8988T (cell line): ENCODE measurements at regions not wholly inside any gene's neighbourhood (a gene's known extent, or its start where the extent isn't known, plus 50 kb on each side); places are given as distances from the start of the nearest gene placed in this dataset.
"Not testable (repeated sequence)": the region's sequence is repeated elsewhere in the genome, so short reads cannot be mapped to it uniquely, and the experiment has no call there.

Source experiments
- DNase-seq: peaks from one replicate; pipeline ENCODE4 v3.0.0; 2011

DNA sequence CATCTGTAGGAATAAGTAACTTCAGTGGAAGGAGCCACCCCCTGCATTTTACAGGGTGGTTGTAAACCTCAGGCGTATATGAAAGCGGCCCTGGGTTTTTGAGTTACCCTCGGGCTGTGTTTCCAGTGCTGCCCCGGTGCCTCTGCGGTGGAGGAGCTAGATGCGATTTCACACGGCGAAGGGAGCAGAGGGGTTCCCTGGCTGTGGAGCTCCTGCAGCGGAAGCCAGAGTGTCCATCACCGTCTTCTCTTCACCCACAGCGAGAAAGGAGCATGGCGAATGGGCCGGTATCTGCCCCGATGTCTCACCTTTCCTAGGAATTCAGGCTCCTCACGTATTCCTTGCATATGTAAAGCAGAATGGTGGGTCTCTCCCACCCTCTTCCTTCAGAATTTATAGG, 253.6 kb downstream of the THBS2 start:
- DNase-seq, result no peak

DNA sequence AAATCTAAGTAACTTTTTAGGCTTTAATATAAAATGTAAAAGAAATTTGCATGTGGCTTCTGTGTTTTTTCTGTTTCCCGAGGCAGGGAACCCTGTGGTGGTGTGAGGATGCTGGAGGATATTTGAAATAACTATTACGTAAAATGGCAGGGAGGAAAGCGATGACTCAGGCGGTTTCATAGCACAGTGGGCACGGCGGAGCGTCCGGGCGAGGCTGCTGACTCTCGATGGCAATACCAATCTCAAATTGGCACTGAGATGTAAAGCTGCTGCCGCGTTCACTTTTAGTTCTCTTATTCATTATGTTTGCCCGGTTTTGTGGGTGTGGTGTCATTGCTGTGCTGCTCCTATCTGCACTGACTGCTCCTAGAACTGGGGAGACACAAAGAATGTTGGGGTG, 254.3 kb downstream of the THBS2 start:
- DNase-seq, result peak; percentile 56

DNA sequence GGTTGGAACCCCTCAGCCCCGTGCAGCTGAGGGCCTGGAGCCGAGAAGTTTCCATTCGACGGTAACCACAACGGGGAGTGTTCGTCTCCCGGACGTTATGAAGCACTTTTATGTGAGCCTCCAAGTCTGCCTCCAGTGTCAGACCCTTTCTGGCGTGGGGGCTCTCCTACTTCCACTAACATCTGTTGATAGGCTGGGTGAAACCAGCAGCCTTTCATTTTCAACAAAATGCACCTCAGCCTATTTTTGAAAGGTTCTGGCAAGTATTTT, 257.4 kb downstream of the THBS2 start:
- no peak for DNase-seq

DNA sequence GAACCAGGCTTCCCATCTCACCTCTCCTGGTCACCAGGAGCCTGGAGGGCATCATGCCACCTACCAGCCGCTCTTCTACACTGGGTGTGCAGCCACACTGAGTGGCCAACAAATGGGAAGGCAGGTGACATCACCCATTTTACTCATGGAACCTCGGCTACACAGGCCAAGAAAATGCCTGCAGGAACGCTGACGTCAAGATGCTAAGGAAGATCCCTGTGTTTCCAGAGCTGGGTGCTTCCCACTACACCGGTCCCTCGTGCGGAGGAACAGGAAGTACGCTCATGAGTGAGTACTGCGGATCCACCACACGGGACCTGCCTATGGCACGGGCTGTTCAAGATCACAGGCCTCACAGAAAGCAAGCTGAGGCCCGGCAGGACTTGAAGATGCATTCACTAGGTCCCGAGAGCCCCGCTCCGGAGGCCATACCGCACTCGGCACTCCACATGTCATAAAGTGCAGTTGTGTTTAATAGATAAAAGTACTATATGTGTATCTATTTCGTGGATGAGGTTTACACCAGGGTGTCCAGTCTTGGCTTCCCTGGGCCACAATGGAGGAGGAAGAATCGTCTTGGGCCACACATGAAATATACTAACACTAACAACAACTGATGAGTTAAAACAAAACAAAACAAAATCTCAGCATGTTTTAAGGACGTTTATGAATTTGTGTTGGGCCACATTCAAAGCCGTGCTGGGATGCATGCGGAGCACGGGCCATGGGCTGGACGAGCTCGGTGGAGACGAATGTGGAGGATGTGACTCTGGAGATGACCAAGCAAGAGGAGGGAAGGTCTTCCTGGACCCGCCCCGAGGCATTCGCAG, 257.9 kb downstream of the THBS2 start:
- no peak for DNase-seq

DNA sequence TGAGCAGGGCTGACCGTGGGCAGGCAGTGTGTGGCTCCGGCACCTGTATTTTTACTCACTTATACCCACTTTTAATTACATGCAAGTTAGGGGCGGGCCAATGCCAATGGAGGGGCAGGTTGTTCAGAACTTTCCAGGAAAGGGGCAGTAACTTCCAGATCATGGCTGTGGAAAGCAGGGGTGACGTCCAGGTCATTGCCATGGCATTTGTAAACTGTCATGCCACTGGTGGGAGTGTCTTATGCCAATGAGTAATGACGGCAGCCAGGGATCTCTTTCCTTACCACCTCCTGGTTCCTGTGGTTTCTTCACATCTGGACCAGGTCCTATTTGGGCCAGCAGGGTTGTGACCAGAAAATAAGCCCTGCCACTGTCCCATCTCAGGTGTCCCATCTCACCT, 258.7 kb downstream of the THBS2 start:
- no peak for DNase-seq

DNA sequence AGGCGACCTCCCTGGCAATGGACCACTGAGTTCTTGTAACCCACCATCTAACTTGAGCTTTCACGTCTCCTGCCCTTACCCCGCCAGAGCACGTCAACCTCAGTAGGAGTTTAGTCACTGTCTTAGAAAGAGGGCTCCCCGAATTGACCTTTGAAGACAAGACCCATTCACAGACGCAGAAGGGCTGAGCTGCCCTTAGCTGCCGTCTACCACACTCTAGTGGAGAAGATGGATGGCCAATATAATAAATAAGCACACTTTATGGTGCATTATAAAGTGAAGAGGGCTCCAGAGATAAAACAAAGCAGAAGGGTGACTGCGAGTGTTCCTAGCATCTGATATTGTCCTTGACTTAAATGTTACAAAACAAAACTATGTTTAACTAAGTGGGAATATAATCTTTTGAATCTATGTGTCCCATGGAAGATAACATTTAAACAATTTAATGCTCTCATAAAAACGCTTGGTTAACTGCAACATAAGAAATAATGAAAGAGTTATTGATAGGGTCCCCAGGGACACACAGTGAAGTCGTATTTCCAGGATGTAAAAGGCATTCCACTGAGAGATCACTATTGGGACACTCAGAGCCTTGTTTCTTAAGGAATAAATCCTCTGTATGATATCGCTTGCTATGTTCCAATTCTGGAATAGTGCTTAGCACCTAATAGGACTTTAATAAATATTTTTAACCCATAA, 261.1 kb downstream of the THBS2 start:
- no peak for DNase-seq

DNA sequence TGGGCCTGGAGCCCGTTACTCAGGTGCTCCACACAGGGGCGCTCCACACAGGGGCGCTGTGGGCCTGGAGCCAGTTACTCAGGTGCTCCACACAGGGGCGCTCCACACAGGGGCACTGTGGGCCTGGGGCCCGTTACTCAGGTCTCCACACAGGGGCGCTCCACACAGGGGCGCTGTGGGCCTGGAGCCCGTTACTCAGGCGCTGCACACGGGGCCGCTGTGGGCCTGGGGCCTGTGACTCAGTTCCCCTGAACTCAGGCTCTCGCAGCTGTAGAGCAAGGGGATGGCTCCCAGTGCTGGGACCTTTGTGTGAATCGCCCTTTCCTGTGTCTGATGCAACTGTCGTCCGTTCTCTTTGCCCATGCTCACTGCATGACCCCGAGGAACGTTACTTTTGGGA, 262.0 kb downstream of the THBS2 start:
- not testable (repeated sequence) for DNase-seq

DNA sequence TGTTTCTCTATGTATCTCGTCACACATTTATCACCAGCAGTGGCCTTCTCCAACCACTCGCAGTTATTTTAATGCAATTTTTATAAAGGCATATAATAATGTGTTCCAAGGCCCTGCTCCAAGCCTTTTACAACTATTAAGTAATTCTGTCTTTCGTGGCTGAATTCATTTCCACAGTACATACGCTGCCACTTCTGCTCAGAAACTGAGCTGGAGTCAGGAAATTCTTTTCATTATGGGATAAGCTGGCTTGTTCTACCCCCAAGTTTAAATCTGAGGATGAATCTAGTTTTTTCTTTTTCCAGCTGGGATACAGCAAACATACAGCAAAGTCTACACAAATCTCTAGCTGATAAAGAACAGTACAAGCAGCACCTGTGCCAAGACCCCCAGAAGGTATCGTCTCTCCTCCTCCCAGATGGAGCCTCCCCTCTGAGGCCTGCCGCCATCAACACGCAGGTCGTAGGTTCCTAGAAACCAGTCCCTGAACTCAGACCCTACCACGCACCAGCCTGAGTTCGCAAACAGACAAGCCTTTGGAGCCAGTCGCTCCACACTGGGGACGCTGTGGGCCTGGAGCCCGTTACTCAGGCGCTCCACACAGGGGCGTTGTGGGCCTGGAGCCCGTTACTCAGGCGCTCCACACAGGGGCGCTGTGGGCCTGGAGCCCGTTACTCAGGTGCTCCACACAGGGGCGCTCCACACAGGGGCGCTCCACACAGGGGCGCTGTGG, 263.5 kb downstream of the THBS2 start:
- DNase-seq, result no peak

DNA sequence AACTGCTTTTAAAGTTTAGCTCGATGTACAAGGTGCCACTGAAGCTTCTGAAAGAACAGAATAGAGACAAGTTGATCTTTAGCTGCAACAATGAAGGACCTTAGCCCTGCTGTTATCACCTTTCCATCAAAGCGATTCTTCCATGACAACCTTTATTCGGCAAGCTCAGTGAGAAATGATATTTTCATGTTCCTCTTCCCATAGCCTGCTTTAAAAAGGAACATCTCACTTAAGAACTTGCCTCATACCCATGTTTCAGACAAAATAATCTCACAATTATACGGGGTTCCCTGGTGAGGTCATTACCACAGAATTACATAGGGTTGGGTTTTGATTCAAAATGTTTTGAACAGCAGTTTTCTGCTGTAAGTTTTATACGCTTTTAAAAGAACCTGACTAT, 264.2 kb downstream of the THBS2 start:
- DNase-seq, result no peak

DNA sequence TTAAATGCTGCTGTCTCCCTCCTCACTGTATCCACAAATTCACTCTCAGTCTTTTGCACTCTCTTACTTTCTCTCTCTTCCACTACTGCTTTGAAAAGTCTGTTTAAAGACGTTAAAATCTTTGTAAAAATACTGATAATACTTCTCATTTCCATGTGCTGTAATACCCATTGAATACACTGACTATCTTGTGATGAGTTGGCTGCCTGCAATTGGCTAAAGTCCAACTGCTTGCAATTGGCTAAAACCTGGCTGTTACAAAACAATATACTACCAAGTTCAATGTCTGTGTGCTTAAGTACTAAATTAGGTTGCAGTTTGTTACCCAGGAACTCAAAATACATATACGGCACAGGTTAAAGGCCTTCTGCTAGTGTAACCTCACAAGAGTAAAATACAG, 264.8 kb downstream of the THBS2 start:
- DNase-seq, result no peak

DNA sequence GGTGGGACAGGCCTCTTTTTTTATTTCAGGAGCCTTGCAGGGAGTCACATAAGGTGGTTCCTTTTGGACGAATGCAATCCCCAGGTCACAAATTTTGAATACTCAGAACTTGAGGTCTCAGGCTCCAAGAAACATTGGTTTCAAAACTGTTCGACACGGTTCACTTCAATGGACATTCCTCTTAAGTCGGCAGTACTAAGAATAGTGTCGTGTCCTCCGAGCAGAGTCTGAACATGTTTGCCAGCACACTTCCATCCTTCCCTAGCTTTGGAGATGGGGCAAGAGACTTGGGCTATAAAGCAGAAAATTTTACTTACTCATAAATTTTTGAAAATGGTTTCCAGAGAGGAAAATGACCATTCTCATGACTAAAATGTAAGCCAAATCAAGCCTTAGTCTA, 265.4 kb downstream of the THBS2 start:
- no peak for DNase-seq

DNA sequence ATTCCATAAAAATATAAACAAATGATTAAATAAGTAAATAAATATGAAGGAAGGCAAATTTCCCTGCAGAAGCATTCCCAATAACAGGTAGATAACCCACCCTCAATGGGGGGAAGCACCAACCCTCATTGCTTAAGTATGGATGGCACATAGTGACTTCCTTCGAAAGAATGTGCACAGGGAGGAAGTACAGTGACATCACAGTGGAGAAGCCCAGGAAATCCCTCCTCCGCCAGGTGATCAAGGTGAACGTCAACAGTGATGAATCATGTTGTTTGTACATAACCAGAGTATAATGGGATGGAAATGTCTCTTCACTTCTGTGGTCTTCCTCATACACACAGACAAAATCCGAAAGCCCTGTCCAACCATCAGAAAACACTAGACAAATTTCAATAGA, 267.9 kb downstream of the THBS2 start:
- no peak for DNase-seq

DNA sequence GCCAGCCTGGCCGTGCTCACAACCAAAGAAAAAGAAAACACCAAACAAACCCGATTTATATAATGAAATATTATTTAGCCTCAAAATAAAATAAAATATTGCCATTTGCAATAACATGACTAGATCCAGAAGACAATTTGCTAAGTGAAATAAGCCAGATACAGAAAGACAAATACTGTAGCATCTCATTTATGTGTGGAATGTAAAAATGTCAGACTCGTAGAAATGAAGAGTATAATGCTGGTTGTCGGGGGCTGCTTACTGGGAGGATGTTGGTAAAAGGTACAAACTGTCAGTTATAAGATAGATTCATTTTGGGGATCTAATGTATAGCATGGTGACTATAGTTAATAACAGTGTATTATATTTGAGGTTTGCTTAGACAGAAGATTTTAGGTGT, 269.7 kb downstream of the THBS2 start:
- no peak for DNase-seq

DNA sequence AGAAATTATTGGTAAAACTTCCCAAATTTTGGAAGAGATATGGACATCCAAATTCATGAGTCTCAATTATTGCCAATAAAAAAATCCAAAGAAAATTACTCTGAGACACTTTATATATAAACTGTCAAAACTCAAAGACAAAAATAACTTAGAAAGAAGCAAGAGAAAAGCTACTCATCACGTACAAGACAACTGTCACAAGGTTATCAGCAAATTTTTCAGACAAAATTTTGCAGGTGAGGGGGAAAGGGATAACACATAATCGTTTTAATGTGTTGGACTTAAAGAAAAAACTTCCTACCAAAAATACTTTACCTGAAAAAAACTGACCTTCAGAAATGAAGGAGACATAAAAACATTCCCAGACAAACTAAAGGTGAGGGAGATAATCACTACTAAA, 272.5 kb downstream of the THBS2 start:
- no peak for DNase-seq

DNA sequence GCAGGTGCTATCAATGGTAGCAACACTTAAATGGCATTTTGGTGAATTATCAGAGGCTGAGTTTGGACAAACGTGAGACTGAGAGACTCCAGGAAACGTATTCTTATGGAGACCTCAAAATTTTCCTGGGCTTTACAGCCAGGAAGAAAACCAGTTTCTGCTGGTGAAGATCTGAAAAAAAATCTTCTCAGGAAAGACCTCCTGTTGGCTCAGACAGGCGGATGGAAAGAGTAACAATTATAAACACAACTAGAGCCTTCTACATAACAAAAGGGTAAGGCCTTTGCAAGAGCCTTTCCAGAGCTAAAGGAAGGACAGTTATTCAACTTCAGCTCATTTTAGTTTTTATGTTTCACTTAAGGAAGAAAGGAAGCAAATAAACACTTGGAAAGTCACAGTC, 274.4 kb downstream of the THBS2 start:
- DNase-seq, result no peak

DNA sequence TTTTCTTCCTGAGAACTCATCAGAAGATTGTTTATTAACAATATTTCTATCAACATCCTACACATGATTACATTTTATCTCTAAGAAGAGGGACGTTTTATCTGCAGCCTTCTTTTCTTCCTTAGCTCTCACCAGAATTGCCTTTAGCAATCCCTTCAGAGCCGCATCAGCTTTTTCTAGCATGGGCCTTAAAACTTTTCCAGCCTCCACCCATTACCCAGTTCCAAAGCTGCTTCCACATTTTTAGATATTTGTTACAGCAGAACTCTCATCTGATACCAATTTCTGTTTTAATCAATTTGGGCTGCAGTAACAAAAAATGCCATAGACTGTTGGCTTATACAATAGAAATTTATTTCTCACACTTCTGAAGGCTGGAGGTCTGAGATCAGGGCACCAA, 281.5 kb downstream of the THBS2 start:
- DNase-seq, result no peak

DNA sequence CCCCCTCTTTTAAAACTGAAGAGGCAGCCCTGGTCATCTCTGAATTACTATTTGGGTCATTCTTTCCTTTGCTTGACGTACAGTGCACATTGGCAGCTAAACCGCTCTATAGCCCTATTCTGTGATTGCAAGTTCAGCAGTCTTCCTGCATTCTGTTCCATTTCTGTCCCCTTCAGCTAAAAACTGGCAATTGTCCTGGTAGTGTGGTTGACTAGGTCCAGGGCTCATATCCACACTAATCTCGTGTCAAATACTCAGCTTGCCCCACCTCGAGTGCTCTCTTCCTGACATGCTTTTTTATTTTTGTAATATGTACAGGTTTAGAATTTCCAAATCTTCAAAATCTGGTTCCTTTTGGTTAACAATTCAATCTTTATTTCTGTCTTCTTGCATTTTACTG, 282.1 kb downstream of the THBS2 start:
- no peak for DNase-seq

DNA sequence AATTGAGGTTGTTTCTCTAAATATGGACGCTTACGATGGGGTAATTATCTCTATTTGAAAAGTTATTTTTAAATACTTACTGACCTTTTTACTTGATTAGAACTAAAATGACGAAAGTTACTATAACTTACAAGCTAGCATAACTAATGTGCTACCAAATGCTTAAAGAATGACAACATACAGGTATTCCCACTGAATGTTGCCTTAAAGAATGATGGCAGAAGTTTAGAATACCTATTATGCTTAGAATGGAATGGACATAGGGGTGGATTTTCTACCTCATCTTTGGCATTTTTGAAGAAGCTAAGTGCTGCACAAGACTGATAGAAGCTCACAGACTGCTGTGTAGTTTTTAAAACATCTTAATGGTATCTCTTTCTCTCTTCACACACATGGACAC, 284.8 kb downstream of the THBS2 start:
- DNase-seq, result no peak

DNA sequence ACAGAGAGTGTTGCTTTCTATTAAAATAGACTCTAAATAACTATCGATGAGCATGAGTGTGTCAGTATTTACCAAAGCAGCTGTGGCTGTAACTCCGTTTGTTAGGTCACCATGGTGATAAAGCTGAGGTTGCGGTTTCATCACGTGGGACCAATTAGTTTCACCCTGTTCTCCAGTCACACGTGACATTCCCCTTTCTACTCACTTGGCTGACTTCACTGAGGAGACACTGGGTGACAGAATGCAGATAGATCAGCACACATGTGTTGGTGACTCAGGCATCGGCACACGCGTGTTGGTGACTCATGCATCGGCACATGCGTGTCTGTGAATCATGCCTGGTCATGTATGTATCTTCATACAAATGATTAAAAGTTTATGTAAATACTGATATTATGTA, 285.4 kb downstream of the THBS2 start:
- DNase-seq, result no peak

DNA sequence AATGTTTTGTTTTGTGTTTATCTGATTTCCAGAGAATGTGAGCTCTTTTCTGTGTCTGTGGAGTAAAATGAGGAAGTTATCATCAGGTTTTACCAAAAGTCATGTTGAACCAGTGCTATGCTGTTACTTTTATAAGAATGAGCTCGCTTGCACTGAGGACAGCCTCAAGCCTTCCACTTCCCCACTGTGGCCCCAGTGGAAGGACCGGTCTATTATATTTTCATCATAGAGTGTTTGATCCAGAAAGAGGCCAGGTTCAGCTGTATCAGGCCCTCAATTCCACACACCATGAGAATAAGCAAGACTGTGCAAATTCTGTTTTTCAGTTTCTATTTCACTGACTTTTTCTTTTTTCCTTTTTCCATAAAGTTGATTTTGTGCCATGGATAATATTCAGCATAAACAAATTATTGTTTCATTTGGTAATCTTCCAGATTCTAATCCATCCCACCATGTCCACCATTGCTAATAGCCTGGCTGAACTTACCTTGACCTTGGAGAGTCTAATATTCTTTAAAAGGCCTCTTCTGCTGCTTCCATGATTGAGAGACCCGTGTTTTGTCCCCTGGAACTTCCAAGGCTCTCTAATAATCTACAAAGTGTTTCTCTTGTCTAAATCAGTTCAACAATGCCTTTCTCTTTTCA, 286.2 kb downstream of the THBS2 start:
- DNase-seq, result no peak

DNA sequence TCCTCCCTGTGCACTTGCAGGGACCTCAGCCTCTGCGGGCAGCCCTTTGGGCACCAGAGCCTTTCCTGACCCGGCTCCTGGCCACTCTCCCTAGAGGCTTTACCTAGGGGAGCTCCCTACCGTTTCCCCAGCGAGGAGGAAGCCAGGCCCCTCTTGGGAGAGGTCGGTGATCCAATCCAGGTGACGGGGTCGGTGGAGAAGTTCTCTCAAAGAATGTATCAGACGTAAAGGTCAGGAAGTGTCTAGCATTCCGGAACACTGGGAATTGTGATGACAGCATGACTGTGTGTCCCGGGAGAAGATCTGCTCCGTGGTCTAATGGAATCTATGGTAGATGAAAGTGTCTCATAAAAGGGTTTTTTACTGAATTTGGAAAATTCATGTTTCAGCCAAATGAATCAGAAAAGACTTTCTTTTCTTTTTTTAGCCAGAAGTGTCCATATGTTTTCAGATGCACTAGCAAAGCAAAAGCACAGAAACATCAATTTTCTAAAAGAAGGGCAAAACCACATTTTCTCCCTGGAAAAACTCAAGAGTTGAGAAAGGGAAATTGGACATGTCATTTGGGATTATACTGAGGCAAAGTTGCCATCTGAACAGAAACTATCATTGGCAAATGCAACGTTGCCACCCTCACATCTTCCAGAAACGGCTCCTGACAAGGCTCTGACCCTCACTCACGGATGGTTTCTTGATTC, 289.4 kb downstream of the THBS2 start:
- no peak for DNase-seq

DNA sequence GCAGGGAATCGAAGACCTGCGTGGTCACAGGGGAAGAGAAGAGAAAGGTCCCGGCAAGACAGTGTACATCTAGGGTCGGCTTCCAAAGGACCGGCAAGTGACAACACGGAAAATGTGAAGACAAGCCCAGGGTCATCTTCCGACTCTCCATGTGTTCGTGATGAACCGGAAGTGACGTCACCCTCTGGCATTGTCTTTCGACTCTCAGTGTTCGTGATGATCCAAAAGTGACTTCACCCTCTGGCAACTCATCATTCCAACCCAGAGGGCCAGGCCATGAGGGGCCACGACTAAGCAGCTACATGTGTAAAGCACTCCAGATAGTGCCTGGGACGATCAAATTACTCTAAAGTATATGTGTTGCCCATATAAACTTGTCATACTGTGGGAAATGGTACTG, 290.8 kb downstream of the THBS2 start:
- no peak for DNase-seq

DNA sequence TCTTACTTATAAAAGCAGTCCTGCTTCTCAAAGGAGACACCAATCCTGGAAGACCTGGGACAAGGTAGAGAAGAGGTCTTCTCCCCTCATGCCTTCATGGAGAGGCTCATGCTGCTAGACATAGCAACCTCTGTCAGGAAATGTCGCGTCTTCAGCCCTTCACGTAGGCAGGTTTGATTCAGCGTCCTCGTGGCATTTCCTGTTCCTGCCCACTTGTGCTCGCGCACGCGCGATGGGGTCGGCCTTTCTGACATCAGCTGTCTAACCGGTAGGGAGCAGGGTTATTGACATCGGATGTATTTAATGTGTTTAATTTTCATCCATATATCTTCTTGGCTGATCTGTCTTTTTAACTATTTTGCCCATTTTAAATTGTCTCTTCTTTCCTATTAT, 292.4 kb downstream of the THBS2 start:
- DNase-seq, result no peak
